GM18909 (cell line): ENCODE measurements at regions not wholly inside any gene's neighbourhood (a gene's known extent, or its start where the extent isn't known, plus 50 kb on each side); places are given as distances from the start of the nearest gene placed in this dataset.

Source experiments
- ATAC-seq: cut with Tn5 transposase; IDR thresholded peaks from one replicate; pipeline ENCODE4 v1.9.1; 2021; ENCODE audit warnings: mild to moderate bottlenecking; ENCODE audit not compliant: unreplicated experiment, poor library complexity

DNA sequence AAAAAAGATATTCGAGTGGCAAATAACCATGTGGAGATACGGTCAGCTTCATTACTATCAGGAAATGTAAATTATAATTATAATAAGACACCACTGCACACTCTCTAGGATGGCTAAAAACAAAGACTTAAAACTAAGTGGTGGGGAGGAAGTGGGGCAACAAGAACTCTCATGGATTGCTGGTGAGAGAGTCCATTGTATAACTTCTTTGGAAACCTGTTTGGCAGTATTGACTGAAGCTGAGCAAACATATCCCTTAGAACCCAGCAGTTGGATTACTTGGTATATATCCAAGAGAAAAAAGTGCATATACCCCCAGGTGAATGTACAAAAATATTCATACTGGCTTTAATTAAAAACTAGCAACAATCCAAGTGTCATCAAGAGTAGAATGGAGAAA, 133.7 kb upstream of the CTBP2 start:
- ATAC-seq = no peak

- ATAC-seq = no peak
Observed at GRCh38 chr10:125291836-125292235, 131.5 kb upstream of the CTBP2 start.

DNA sequence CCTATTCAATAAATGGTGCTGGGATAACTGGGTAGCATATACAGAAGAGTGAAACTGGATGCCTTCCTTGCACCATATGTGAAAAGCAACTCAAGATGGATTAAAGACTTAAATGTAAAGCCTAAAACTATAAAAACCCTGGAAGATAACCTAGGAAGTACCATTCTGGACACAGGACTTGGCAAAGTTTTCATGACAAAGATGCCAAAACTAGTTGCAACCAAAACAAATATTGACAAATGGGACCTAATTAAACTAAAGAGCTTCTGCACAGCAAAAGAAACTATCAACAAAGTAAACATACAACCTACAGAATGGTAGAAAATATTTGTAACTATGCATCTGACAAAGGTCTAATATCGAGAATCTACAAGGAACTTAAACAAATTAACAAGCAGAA, 129.1 kb upstream of the CTBP2 start:
- no peak for ATAC-seq

- ATAC-seq = no peak
Observed at GRCh38 chr10:125284875-125285597, 124.7 kb upstream of the CTBP2 start.

DNA sequence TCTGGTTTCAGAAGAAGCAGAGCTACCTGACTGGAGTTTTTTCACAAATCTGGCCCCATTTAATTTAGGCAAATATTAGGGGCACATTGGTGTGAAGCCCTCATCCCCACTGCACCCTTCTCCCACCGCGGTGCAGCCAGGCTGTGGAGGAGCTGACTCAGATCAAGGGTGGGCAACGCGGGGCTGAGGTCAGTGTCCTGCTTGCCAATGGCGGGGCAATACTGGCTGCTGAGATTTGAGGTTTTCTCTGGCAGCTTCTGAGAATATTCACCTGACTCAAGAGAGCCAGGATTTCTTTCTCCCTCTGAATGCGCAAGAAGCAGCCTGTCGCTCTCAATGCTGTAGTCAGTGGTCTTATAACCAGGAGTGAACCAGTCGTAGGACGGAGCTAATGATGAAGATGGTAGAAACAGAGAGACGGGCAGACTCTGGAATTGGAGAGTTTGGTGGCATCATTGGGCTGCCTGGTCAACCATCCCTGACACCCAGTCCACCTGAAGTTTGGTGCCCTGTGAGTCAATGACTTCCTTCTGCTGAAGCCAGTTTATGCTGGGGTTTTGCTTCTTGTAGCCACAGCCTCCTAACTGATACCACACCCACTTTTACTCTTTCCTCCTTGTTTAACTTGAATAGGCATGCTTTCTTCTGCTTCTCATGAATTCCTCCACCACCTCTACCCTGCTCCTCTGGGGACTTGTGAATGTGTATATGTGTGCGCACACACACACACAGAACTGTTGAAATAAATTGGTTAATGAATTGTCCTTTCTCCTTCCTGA, 123.7 kb upstream of the CTBP2 start:
- ATAC-seq = no peak

GRCh38 chr10:125283191-125283835, 123.0 kb upstream of the CTBP2 start:
- ATAC-seq = no peak

DNA sequence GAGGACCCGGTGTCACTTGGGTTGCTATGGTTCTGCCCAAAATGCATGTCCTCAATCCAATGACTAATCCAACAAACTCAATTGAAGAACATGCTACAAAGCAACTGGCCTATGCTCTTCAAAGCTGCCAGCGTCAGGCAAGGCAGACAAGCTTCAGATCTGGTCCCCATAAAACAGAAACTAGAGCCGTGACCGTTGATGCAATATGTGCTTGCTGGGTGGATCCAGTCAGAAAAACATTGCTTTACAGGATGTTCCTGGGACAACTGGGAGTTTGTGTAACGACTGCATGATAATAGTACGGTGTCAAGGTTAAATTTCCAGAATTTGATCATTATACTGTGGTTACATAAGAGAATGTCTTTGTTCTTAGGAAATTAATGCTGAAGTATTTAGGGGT, 120.7 kb upstream of the CTBP2 start:
- ATAC-seq = no peak

DNA sequence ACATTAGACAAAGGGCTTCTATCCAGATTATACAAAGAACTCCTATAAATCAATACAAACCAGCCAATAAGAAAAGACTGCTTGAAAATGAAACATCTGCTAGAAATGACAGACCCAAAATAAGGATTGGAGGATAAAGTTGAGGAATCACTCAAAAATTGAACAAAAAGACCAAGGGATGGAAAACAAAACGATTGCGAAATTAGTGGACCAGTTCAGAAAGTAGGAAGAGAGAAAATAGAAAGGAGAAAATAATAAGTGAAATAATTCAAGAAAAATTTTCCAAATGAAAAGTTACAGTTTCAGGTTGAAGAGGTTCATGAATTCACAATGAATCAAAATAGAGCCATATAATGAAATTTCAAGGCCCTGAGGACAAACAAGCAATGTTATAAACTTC, 115.8 kb upstream of the CTBP2 start:
- ATAC-seq = no peak

DNA sequence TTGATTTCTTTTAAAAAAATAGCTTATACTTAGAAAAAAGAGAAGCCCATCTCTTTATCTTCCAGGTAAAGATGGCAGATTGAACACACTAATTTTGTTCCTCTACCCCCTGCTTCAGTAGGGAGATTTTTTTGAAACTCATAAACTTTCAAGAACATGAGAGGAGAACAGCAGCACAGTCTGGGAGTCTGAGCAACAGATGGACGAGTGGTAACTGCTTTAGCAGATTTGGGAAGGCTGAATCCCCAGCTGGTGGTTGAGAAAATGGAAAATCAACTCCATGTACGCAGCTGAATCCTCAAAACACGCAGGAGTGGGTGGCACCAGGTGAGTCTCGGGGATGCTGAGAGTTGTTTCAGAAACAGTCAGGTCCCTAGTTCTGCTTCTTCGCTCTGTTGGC, 114.6 kb upstream of the CTBP2 start:
- ATAC-seq = no peak

DNA sequence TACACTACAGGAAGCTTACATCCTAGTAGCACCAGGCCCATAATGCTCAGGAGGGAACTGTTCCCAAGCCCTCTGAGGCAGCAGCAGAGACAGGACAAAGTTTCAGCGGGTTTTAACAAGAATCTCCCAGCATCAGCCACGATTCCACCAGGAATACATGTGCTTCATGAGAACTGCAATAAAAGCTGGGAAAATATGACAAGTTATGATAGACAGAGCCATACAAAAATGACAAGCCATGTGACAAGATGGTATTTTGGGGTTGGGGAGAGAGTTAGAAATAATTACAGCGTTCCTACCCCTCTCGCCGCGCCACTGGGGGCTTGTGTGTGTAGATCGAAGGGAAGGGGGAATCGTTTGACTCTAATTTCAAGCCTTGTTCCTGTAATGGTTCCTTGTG, 112.7 kb upstream of the CTBP2 start:
- ATAC-seq = no peak

- no peak for ATAC-seq
Observed at GRCh38 chr10:125269716-125270115, 109.4 kb upstream of the CTBP2 start.

DNA sequence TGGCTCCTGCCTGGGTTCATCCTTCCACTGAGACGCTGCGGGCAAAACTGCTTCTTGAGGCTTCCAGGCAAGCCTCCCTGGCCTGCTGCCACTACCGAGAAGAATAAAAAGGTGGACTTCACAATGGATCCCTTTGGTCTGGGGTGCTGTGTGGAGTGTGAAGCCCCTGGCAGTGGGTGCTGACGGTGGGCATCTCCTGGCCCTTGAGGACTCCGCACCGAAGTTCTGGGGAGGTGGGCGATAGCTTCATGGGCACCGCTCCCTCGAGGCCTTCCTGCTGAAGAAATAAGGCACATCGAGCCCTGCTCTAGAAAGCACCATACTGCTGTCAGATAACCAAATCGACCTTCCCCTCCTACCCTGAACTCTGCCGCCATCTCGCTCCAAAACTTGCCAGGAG, 106.6 kb upstream of the CTBP2 start:
- ATAC-seq = no peak

GRCh38 chr10:125266541-125266940, 106.2 kb upstream of the CTBP2 start:
- no peak for ATAC-seq

- no peak for ATAC-seq
Observed at GRCh38 chr10:125265579-125265955, 105.2 kb upstream of the CTBP2 start.

GRCh38 chr10:125264757-125265578, 104.6 kb upstream of the CTBP2 start:
- ATAC-seq = no peak

DNA sequence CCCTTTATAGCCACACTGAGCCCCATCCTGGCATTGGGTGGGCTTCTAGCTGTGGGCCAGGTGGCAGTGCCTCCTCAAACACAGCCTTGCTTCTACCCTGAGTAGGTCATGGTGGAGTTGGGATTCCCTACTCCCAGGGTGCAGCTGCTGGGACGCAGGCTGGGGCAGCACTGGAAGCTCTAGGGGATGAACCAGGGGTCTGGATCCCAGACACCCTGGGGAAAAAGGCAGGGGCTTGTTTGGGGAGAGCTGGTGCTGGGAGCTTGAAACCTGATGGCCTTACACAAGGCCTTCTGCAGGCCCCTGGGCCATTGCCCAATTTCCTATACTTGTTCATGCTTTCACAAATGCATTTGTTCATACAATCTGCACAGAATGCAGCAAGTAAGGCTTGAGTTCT, 103.7 kb upstream of the CTBP2 start:
- ATAC-seq = no peak

- no peak for ATAC-seq
Observed at GRCh38 chr10:125263551-125263950, 103.2 kb upstream of the CTBP2 start.

GRCh38 chr10:125262920-125263319, 102.6 kb upstream of the CTBP2 start:
- ATAC-seq = no peak

DNA sequence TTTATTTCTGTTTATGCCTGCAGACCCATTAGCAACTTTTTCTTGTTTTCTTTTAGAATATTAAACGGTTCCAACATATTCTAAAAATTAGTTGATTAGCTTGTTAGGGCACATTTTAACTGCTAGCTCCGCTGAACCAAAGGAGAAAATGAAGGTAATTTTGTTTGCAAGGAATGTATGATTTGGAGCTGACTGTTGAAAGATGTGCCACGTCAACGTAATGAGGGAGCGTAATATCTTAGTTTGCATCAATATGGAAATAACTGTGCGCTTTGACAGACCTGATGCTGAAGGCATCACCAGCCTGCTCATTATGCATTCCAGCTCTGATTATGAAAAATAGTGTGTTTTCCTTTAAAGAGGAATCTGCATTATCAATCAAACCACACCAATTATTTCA, 102.0 kb upstream of the CTBP2 start:
- no peak for ATAC-seq

GRCh38 chr10:125261491-125262186, 101.3 kb upstream of the CTBP2 start:
- ATAC-seq = no peak
